ENCODE measurements at regions not wholly inside any gene's neighbourhood (a gene's known extent, or its start where the extent isn't known, plus 50 kb on each side); places are given as distances from the start of the nearest gene placed in this dataset.
A peak's percentile ranks its signal among the peaks of the same experiment; 100 is the strongest.

- Histone ChIP-seq H3K9me3 (ENCODE audit: low read depth) (no peaks in the 10 kb centered on the region), H3K4me2 (no peak overlapping the region), H3K4me3 (no peak overlapping the region), H3K4me1 (ENCODE audit: insufficient read depth) (peaks cover 23% of the 10 kb centered on the region), H3K79me2 (no peaks in the 10 kb centered on the region), H3K36me3 (replicated peaks; ENCODE audit: insufficient read depth, low read depth) (no peaks in the 10 kb centered on the region), H4K20me1 (ENCODE audit: insufficient read depth, poor library complexity, severe bottlenecking) (no peaks in the 10 kb centered on the region), H3K27me3 (no peaks in the 10 kb centered on the region), H2AFZ (no peak overlapping the region), H3K9me2 (replicated peaks; ENCODE audit: insufficient read depth) (no peaks in the 10 kb centered on the region), H3K27ac (no peak overlapping the region)
- WGBS (ENCODE audit: low lambda C conversion rate, missing lambda C conversion rate), result 96% methylated on average over 2 of the region's 2 CpGs
- no peak for TF ChIP-seq EZH2phosphoT487 (IDR thresholded peaks at IDR 0.05; ENCODE audit: low read depth, severe bottlenecking, unreplicated experiment)
- TF ChIP-seq CTCF (IDR thresholded peaks at IDR 0.05; ENCODE audit: poor library complexity), result no peak
- TF ChIP-seq EZH2 (IDR thresholded peaks at IDR 0.05; ENCODE audit: borderline replicate concordance), result no peak
- no peak for DNase-seq (ENCODE audit: low spot score)
Measured at GRCh38 chr6:139759086-139759485, 384.6 kb upstream of the CITED2 start.

- Histone ChIP-seq H3K79me2 (no peaks in the 10 kb centered on the region), H3K4me2 (peak overlapping the region; percentile 3), H3K27me3 (no peaks in the 10 kb centered on the region), H3K9me2 (replicated peaks; ENCODE audit: insufficient read depth) (no peaks in the 10 kb centered on the region), H3K27ac (no peak overlapping the region), H3K4me1 (ENCODE audit: insufficient read depth) (peaks cover 29% of the 10 kb centered on the region), H3K36me3 (replicated peaks; ENCODE audit: insufficient read depth, low read depth) (no peaks in the 10 kb centered on the region), H3K9me3 (ENCODE audit: low read depth) (no peaks in the 10 kb centered on the region), H3K4me3 (no peak overlapping the region), H2AFZ (no peak overlapping the region), H4K20me1 (ENCODE audit: insufficient read depth, poor library complexity, severe bottlenecking) (no peaks in the 10 kb centered on the region)
- WGBS (ENCODE audit: low lambda C conversion rate, missing lambda C conversion rate), result 50% methylated on average over 3 of the region's 3 CpGs
- no peak for DNase-seq (ENCODE audit: low spot score)
- TF ChIP-seq EZH2phosphoT487 (IDR thresholded peaks at IDR 0.05; ENCODE audit: low read depth, severe bottlenecking, unreplicated experiment), result no peak
- no peak for TF ChIP-seq EZH2 (IDR thresholded peaks at IDR 0.05; ENCODE audit: borderline replicate concordance)
- no peak for TF ChIP-seq CTCF (IDR thresholded peaks at IDR 0.05; ENCODE audit: poor library complexity)
Measured at GRCh38 chr6:139758209-139758611, 383.8 kb upstream of the CITED2 start.

- H3K9me2 ChIP-seq (replicated peaks; ENCODE audit: insufficient read depth), result no peaks in the 10 kb centered on the region
- no peaks in the 10 kb centered on the region for H3K36me3 ChIP-seq (replicated peaks; ENCODE audit: insufficient read depth, low read depth)
- H3K4me2 ChIP-seq, result no peak overlapping the region
- DNase-seq (ENCODE audit: low spot score), result no peak
- peaks cover 31% of the 10 kb centered on the region for H3K4me1 ChIP-seq (ENCODE audit: insufficient read depth)
- no peak overlapping the region for H3K27ac ChIP-seq
- no peaks in the 10 kb centered on the region for H3K79me2 ChIP-seq
- H3K9me3 ChIP-seq (ENCODE audit: low read depth), result no peaks in the 10 kb centered on the region
- no peaks in the 10 kb centered on the region for H4K20me1 ChIP-seq (ENCODE audit: insufficient read depth, poor library complexity, severe bottlenecking)
- H3K27me3 ChIP-seq, result no peaks in the 10 kb centered on the region
- WGBS (ENCODE audit: low lambda C conversion rate, missing lambda C conversion rate), result 58% methylated on average over 1 of the region's 1 CpG
- TF ChIP-seq EZH2phosphoT487 (IDR thresholded peaks at IDR 0.05; ENCODE audit: low read depth, severe bottlenecking, unreplicated experiment) (no peak), EZH2 (IDR thresholded peaks at IDR 0.05; ENCODE audit: borderline replicate concordance) (no peak), CTCF (IDR thresholded peaks at IDR 0.05; ENCODE audit: poor library complexity) (no peak)
- no peak overlapping the region for H2AFZ ChIP-seq
- no peak overlapping the region for H3K4me3 ChIP-seq
Measured at GRCh38 chr6:139757784-139758183, 383.3 kb upstream of the CITED2 start.

- H3K4me2 ChIP-seq, result no peak overlapping the region
- no peaks in the 10 kb centered on the region for H3K27me3 ChIP-seq
- WGBS (ENCODE audit: low lambda C conversion rate, missing lambda C conversion rate), result 94% methylated on average over 1 of the region's 1 CpG
- H3K9me2 ChIP-seq (replicated peaks; ENCODE audit: insufficient read depth), result no peaks in the 10 kb centered on the region
- H3K36me3 ChIP-seq (replicated peaks; ENCODE audit: insufficient read depth, low read depth), result no peaks in the 10 kb centered on the region
- H3K27ac ChIP-seq, result no peak overlapping the region
- no peaks in the 10 kb centered on the region for H3K79me2 ChIP-seq
- TF ChIP-seq EZH2phosphoT487 (IDR thresholded peaks at IDR 0.05; ENCODE audit: low read depth, severe bottlenecking, unreplicated experiment) (no peak), EZH2 (IDR thresholded peaks at IDR 0.05; ENCODE audit: borderline replicate concordance) (no peak), CTCF (IDR thresholded peaks at IDR 0.05; ENCODE audit: poor library complexity) (no peak)
- no peak for DNase-seq (ENCODE audit: low spot score)
- no peaks in the 10 kb centered on the region for H4K20me1 ChIP-seq (ENCODE audit: insufficient read depth, poor library complexity, severe bottlenecking)
- no peak overlapping the region for H3K4me3 ChIP-seq
- no peak overlapping the region for H2AFZ ChIP-seq
- H3K9me3 ChIP-seq (ENCODE audit: low read depth), result no peaks in the 10 kb centered on the region
- peaks cover 35% of the 10 kb centered on the region for H3K4me1 ChIP-seq (ENCODE audit: insufficient read depth)
Measured at GRCh38 chr6:139756381-139756780, 381.9 kb upstream of the CITED2 start.

Data from hepatocyte (in vitro differentiated cells).